Activated gamma-delta T cell treated with Interleukin-2 at 50 U/mL for 16 hours (primary cell): ENCODE measurements at regions not wholly inside any gene's neighbourhood (a gene's known extent, or its start where the extent isn't known, plus 50 kb on each side); places are given as distances from the start of the nearest gene placed in this dataset.

Experiments
- DNase-seq: peaks from one replicate; pipeline ENCODE4 v3.0.0-alpha.2; 2020

DNA sequence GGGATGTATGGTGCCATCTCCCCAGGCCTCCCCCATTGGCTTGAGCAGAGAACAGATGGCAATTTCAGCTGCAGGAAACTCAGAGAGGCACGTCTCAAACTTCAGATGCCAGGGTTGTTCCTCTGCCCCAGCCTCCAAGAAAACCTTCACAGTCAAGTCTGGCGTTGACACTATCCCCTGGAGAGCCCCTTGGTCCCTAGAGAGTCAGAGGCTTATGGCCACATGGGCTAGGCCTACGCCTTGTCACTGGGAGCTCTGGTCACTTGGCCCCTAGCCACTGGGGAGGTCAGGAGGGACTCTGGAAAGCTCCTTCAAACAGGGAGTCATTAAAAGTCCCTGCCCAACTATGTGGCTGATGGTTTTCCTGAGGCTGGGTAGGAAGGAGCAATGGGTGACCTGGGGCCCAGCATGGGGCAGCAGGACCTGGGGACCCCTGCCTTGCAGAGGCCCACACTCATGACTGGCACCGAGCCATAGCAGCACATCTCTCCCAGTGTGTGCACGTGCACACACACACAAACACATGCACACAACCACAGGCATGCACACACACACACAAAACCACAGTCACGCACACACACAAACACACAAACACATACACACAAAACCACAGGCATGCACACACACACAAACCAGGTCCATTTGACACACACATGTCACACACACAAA is 144.2 kb downstream of the GADD45G start:
- no peak for DNase-seq

- no peak for DNase-seq
These were observed 144.8 kb downstream of the GADD45G start for GRCh38 chr9:89749500-89750116.

- no peak for DNase-seq
These were observed 145.4 kb downstream of the GADD45G start for GRCh38 chr9:89750117-89750791.

- no peak for DNase-seq
These were observed 146.4 kb downstream of the GADD45G start for GRCh38 chr9:89751079-89751825.

DNA sequence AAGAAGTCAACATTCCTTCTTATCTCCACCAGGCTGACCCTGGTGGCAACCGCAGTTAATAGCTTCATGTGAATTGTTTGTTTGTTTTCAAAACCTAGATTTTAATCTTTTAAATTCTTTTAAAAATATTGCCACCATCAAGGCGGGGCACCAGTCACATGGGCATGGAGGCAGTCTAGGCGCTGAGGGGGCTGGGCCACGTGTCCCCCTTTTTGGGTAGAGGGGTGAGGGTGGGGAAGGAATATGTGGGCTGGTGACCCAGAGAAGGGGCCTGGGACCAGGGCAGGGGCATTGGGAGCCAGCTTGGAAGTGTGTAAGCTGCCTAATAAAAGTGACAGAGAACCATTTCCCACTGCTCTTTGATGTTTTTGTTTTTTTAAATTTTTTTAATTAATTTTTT is 147.3 kb downstream of the GADD45G start:
- DNase-seq, result no peak

DNA sequence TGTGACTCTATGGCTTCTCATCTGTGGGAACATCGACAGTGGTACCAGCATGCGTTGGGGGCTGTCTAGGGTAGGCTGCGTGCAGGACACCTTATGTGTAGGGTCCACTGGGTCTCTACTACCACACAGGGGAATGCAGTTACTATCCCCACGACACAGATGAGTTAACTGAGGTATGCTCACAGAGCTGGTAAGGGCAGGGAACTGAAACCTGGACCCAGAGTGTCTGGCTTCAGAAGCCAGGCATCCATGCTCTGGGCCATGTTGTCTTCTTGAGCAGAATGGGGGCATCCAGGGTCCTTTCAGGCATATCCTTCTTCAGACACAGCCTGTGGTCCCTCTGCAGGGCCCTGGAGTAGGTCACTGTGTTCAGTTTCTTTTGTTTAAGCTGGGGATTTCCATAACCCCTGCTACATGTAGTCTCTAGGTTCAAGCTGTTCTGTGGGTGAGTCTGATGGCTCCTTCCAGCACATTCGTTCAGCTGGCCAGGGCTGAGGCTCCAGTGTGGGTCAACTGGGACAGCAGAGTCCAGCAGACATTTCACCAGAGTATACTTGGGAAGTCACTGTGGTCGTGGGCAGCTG is 148.8 kb downstream of the GADD45G start:
- DNase-seq, result no peak

GRCh38 chr9:89754193-89754592 is 149.4 kb downstream of the GADD45G start:
- DNase-seq, result no peak

DNA sequence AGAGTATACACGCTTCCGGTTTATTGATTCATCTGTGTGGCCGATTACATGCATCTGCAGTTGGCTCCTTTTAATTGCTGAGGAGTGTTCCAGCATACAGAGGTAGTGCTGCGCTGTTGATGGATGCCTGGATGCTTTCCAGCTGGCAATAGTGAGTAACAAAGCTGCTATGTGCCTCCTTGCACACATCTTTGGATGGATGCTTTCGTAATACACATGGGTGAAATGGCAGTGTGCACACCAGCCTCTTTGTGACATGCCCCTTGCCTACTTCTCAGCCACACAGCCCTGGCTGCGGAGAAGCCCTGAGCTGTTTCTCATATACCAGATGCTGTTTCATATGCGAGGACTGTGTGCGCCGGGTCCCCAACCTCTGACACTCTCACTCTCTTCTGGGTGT is 151.0 kb downstream of the GADD45G start:
- no peak for DNase-seq

GRCh38 chr9:89756891-89757537 is 152.2 kb downstream of the GADD45G start:
- DNase-seq, result no peak

DNA sequence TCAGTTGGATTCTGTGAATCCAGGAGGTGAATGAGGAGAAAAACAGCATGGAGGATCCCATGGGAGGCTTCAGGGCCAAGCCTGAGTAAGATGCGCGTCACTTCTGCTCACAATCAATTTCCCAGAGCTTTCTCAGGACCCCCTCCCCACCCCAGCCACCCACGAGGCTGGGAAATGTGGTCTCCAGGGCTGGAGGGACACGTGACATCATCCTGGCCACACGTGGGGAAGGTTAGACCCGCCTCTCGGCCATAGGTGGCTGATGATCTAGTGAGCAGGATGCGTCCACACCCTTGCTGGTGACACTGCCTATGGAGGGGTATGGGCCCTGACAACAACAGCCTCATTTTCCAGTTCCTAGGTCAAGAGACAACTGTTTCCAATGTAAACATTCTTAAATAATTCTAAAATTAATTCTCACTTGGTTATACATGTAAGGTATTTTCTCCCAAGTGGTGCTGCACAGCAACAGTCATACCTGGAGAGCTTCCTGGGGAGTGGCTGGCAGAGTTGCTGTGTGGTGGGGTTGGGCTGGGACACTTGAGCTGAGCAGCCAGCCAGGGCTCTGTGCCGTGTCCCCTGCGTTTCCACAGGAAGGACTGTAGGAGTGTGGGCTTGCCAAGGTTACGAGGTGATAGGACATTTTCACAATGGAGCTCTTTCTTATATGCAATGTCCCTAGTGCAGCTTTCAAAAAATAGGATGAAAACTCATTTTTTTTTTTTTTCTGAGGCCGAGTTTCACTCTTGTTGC is 153.1 kb downstream of the GADD45G start:
- no peak for DNase-seq

DNA sequence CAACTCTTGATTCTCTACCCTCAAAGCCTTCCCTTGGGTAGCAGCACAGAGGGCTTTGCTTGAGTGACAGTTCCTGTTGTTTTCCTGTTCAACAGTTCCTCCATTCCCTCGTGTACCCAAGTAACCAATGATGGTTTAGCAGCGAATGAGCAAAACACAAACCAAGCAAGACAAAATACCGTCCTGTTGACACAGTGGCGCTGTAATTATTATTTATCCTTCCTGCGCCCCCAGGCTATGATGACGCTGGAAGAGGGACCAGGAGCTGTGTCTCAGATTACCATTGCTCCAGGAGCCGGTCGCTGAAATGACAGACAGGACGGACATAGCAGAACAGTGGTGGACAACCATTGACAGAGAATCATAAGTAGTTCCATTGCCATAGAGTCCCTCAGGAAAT is 154.8 kb downstream of the GADD45G start:
- DNase-seq, result no peak

DNA sequence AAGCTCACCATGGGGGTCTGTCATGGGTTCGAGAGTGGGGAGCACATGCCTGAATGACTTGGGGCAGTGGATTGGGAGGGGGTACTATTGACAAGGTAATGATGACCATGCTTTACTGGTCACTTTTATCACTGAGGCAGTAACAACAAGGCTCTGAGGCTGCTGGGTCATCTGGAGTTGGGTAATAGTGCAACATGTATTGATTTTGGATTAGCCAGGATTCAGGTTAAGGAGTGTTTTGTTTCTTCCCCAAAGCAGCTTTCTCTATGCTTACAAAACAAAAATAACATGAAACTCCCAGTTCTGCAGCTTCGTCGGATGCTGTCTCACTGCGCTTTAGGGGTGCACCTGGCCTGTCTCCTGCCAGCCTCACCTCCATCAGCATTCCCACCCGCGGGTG is 155.3 kb downstream of the GADD45G start:
- DNase-seq, result no peak

DNA sequence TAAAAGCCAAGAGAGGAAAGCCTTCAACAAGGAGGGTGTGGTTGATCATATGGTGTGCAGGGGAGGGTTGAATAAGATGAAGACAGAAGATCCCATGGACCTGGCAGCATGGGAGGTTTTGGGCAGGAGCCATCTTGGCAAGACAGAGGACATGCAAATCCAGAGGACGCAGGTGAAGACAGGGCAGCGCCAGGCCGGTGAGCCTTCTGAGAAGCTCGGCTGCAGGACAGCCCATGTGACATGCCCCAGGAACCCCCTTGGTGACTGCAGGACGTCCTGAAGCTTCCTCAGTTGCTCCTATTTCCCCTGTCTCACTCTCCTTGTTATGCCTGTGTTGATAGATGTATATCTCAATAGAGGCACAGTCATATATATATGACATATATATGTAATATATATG is 159.4 kb downstream of the GADD45G start:
- no peak for DNase-seq

GRCh38 chr9:89765211-89765946 is 160.6 kb downstream of the GADD45G start:
- DNase-seq, result no peak

- DNase-seq, result no peak
These were observed 162.2 kb downstream of the GADD45G start for GRCh38 chr9:89766991-89767390.

GRCh38 chr9:89768051-89768450 is 163.2 kb downstream of the GADD45G start:
- no peak for DNase-seq

- no peak for DNase-seq
These were observed 163.8 kb downstream of the GADD45G start for GRCh38 chr9:89768650-89769071.

- DNase-seq, result no peak
These were observed 165.8 kb downstream of the GADD45G start for GRCh38 chr9:89770531-89771174.

GRCh38 chr9:89771205-89771604 is 166.4 kb downstream of the GADD45G start:
- DNase-seq, result no peak

- no peak for DNase-seq
These were observed 168.4 kb downstream of the GADD45G start for GRCh38 chr9:89773170-89773569.
